CD14-positive monocyte (primary cell): ENCODE measurements at regions not wholly inside any gene's neighbourhood (a gene's known extent, or its start where the extent isn't known, plus 50 kb on each side); places are given as distances from the start of the nearest gene placed in this dataset.

Experiments
- DNase-seq, 3 donors: peaks; one replicate each; pipeline ENCODE4 v3.0.0-alpha.2; 2011 to 2022
- H2AFZ ChIP-seq: 2 replicates; pipeline ENCODE4 v1.6.0; 2012; ENCODE audit warnings: mild to moderate bottlenecking, low read depth, low read length, inconsistent platforms; ENCODE audit not compliant: insufficient read depth, poor library complexity, severe bottlenecking
- H3K27ac ChIP-seq, 2 donors: 1 replicate in 1 of 2; 2 replicates in 1 of 2; pipeline ENCODE4 v1.5.1; 2012 to 2013; ENCODE audit warnings: low read length in 2 of 2, control low read depth in 1 of 2, inconsistent platforms in 1 of 2, low read depth in 1 of 2, mild to moderate bottlenecking in 1 of 2
- H3K27me3 ChIP-seq, 2 donors: one replicate each; pipeline versions ENCODE4 v1.6.0 to v1.6.1; 2011 to 2013; ENCODE audit warnings: low read length in 2 of 2; ENCODE audit not compliant: control insufficient read depth in 2 of 2, insufficient read depth in 2 of 2
- H3K36me3 ChIP-seq, 2 donors: replicated peaks in 1 of 2; 1 replicate in 1 of 2; 2 replicates in 1 of 2; pipeline versions ENCODE4 v1.5.1 to v1.6.1; 2012 to 2013; ENCODE audit warnings: low read length in 2 of 2, control low read depth in 1 of 2, inconsistent platforms in 1 of 2, mild to moderate bottlenecking in 1 of 2; ENCODE audit not compliant: insufficient read depth in 2 of 2, control insufficient read depth in 1 of 2
- H3K4me1 ChIP-seq, 2 donors: 1 replicate in 1 of 2; 2 replicates in 1 of 2; pipeline versions ENCODE4 v1.5.1 to v1.6.1; 2012 to 2013; ENCODE audit warnings: low read length in 2 of 2, control low read depth in 1 of 2, inconsistent platforms in 1 of 2, mild to moderate bottlenecking in 1 of 2, moderate library complexity in 1 of 2; ENCODE audit not compliant: insufficient read depth in 2 of 2, control insufficient read depth in 1 of 2
- H3K4me2 ChIP-seq: replicated peaks from 2 replicates; pipeline ENCODE3; 2012; ENCODE audit warnings: low read length, moderate library complexity, mild to moderate bottlenecking; ENCODE audit not compliant: poor library complexity, severe bottlenecking; ENCODE audit errors: extremely low read depth
- H3K4me3 ChIP-seq, 3 experiments: fragments of 200-600 bp in 1 of 3; sonication (generic) in 1 of 3; replicated peaks in 1 of 3; 1 replicate in 2 of 3; 2 replicates in 1 of 3; pipeline ENCODE4 v1.5.1; 2011 to 2013; ENCODE audit warnings: low read length in 3 of 3, mild to moderate bottlenecking in 3 of 3, control low read depth in 2 of 3, low read depth in 2 of 3, inconsistent platforms in 1 of 3, moderate library complexity in 1 of 3
- H3K79me2 ChIP-seq: 2 replicates; pipeline ENCODE4 v1.6.0; 2012; ENCODE audit warnings: mild to moderate bottlenecking, control low read depth, inconsistent platforms, low read length, moderate library complexity; ENCODE audit not compliant: insufficient read depth
- H3K9ac ChIP-seq: 2 replicates; pipeline ENCODE4 v1.6.0; 2017; ENCODE audit warnings: low read length, mild to moderate bottlenecking; ENCODE audit not compliant: insufficient read depth, poor library complexity, severe bottlenecking
- H3K9me3 ChIP-seq, 2 donors: replicated peaks in 1 of 2; 1 replicate in 1 of 2; 2 replicates in 1 of 2; pipeline versions ENCODE4 v1.5.1 to v1.6.1; 2012 to 2013; ENCODE audit warnings: low read length in 2 of 2, control low read depth in 1 of 2; ENCODE audit not compliant: control insufficient read depth in 1 of 2, insufficient read depth in 1 of 2
- H4K20me1 ChIP-seq: 2 replicates; pipeline ENCODE4 v1.6.0; 2012; ENCODE audit warnings: mild to moderate bottlenecking, low read length, control low read depth, moderate library complexity; ENCODE audit not compliant: insufficient read depth
- H3K27ac Mint-ChIP-seq, 7 donors: one replicate each; pipeline ENCODE4 v1.8.0; 2020; ENCODE audit warnings: mild to moderate bottlenecking in 7 of 7, mixed read lengths in 7 of 7, moderate library complexity in 6 of 7, inconsistent platforms in 2 of 7
- H3K27me3 Mint-ChIP-seq, 3 donors: one replicate each; pipeline ENCODE4 v1.8.0; 2021 to 2022; ENCODE audit warnings: low read depth in 3 of 3, mild to moderate bottlenecking in 3 of 3, mixed read lengths in 3 of 3, moderate library complexity in 3 of 3, inconsistent platforms in 1 of 3
- H3K36me3 Mint-ChIP-seq, 2 donors: one replicate each; pipeline ENCODE4 v1.8.0; 2020; ENCODE audit warnings: mixed read lengths in 2 of 2, inconsistent platforms in 1 of 2, mild to moderate bottlenecking in 1 of 2
- H3K4me1 Mint-ChIP-seq: one replicate; pipeline ENCODE4 v1.8.0; 2020; ENCODE audit warnings: mild to moderate bottlenecking, mixed read lengths
- H3K4me3 Mint-ChIP-seq, 2 donors: one replicate each; pipeline ENCODE4 v1.8.0; 2020; ENCODE audit warnings: mild to moderate bottlenecking in 2 of 2, mixed read lengths in 2 of 2, moderate library complexity in 1 of 2
- H3K9me3 Mint-ChIP-seq, 7 donors: one replicate each; pipeline ENCODE4 v1.8.0; 2020 to 2022; ENCODE audit warnings: mixed read lengths in 7 of 7, mild to moderate bottlenecking in 6 of 7, moderate library complexity in 6 of 7, inconsistent platforms in 2 of 7
- WGBS: methylation state at CpG from one replicate; pipeline ENCODE4 v1.1.5; 2013; ENCODE audit warnings: missing lambda C conversion rate; ENCODE audit not compliant: insufficient coverage; 5-methylcytosine and 5-hydroxymethylcytosine counted together
- intact Hi-C, 2 donors: fragments of 100-400 bp; cut with micrococcal nuclease; formaldehyde crosslinking; loops; one replicate each; pipeline versions ENCODE4 v1.15.0 to v1.15.1; 2023
- TF ChIP-seq, protein P1 (sequence below): fragments of 200-600 bp; IDR thresholded peaks from one replicate; pipeline ENCODE4 v1.8.0; 2022; ENCODE audit warnings: antibody characterized with exemption, mild to moderate bottlenecking

DNA sequence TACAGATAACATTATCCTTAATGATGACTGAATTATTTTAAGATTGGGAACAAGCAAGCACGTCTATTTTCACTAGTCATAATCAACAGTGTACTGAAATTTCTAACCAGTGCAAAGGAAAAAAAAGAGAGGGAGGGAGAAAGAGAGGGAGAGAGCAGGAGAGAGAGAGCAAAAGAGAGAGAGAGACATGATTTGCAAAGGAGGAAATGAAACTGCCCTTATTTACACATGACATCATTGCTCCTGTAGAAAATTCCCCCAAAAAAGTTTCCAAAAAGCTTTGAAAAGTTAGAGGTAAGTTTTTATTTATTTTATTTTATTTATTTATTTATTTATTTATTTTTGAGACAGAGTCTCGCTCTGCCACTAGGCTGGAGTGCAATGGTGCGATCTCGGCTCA lies 355.3 kb upstream of the CELF4 start:
- Histone ChIP-seq H4K20me1 (no peaks in the 10 kb centered on the region), H2AFZ (no peak overlapping the region), H3K27me3 (no peaks in the 10 kb centered on the region), H3K9me3 (peaks cover 0 to 8% of the 10 kb centered on the region in 2 donors), H3K36me3 (no peaks in the 10 kb centered on the region), H3K79me2 (no peaks in the 10 kb centered on the region), H3K4me1 (no peaks in the 10 kb centered on the region), H3K27ac (no peak overlapping the region), H3K4me3 (no peak overlapping the region), H3K4me2 (no peak overlapping the region), H3K9ac (no peak overlapping the region)
- H3K27ac Mint-ChIP-seq: no peak overlapping the region
- H3K27me3 Mint-ChIP-seq: no peaks in the 10 kb centered on the region
- peaks cover 0 to 3% (median 0%) of the 10 kb centered on the region in 7 donors for H3K9me3 Mint-ChIP-seq
- no peaks in the 10 kb centered on the region for H3K36me3 Mint-ChIP-seq
- 100% methylated on average over 3 of the region's 4 CpGs for WGBS
- no peak overlapping the region for H3K4me3 Mint-ChIP-seq
- no peak for DNase-seq
- intact Hi-C loops: loop anchor here in 1 of 2 donors (10.0 kb wide), 1 partner anchor 64 kb away; no protein-coding TSS in a partner anchor
- H3K4me1 Mint-ChIP-seq: no peaks in the 10 kb centered on the region
- TF ChIP-seq, protein P1, sequence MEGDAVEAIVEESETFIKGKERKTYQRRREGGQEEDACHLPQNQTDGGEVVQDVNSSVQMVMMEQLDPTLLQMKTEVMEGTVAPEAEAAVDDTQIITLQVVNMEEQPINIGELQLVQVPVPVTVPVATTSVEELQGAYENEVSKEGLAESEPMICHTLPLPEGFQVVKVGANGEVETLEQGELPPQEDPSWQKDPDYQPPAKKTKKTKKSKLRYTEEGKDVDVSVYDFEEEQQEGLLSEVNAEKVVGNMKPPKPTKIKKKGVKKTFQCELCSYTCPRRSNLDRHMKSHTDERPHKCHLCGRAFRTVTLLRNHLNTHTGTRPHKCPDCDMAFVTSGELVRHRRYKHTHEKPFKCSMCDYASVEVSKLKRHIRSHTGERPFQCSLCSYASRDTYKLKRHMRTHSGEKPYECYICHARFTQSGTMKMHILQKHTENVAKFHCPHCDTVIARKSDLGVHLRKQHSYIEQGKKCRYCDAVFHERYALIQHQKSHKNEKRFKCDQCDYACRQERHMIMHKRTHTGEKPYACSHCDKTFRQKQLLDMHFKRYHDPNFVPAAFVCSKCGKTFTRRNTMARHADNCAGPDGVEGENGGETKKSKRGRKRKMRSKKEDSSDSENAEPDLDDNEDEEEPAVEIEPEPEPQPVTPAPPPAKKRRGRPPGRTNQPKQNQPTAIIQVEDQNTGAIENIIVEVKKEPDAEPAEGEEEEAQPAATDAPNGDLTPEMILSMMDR: no peak

DNA sequence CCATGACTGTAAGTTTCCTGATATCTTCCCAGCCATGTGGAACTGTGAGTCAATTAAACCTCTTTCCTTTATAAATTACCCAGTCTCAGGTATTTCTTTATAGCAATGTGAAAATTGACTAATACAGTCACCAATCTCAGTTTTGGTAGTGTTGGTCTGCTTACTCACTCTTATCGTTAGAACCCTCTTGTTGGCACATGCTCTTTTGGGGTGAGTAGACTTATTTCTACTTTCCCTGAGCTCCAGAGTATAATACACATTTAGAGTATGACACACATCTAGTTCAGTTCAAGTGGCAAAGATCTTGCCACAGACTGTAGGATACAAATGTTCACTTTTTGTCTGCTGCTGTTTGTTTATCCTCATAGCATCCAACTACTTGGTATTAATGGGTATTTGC lies 347.5 kb upstream of the CELF4 start:
- no peak overlapping the region for H3K27ac ChIP-seq
- H4K20me1 ChIP-seq: no peaks in the 10 kb centered on the region
- no peak overlapping the region for H2AFZ ChIP-seq
- no peaks in the 10 kb centered on the region for H3K36me3 ChIP-seq
- peaks cover 0 to 7% (median 0%) of the 10 kb centered on the region in 7 donors for H3K9me3 Mint-ChIP-seq
- H3K9ac ChIP-seq: no peak overlapping the region
- TF ChIP-seq, protein P1: no peak
- no peaks in the 10 kb centered on the region for H3K36me3 Mint-ChIP-seq
- H3K4me3 Mint-ChIP-seq: no peak overlapping the region
- DNase-seq: no peak
- H3K4me1 Mint-ChIP-seq: no peaks in the 10 kb centered on the region
- no peaks in the 10 kb centered on the region for H3K9me3 ChIP-seq
- no peak overlapping the region for H3K4me2 ChIP-seq
- H3K79me2 ChIP-seq: no peaks in the 10 kb centered on the region
- WGBS: no CpG with 5 or more reads among the region's 1 CpG
- intact Hi-C loops: no loop called here
- H3K4me3 ChIP-seq: no peak overlapping the region
- no peak overlapping the region for H3K27ac Mint-ChIP-seq
- H3K4me1 ChIP-seq: no peaks in the 10 kb centered on the region
- no peaks in the 10 kb centered on the region for H3K27me3 ChIP-seq
- H3K27me3 Mint-ChIP-seq: no peaks in the 10 kb centered on the region
